DOHH2 (cell line): ENCODE measurements at regions not wholly inside any gene's neighbourhood (a gene's known extent, or its start where the extent isn't known, plus 50 kb on each side); places are given as distances from the start of the nearest gene placed in this dataset.

ENCODE experiments used
- CTCF ChIP-seq: fragments of 200-600 bp; sonication (generic); IDR thresholded peaks from one replicate; pipeline ENCODE4 v1.5.1; 2014; ENCODE audit warnings: antibody characterized with exemption, mild to moderate bottlenecking, low read depth, low read length; ENCODE audit not compliant: poor library complexity, severe bottlenecking
- EZH2phosphoT487 ChIP-seq: fragments of 200-600 bp; sonication (generic); IDR thresholded peaks from 2 replicates; pipeline ENCODE4 v1.6.1; 2017; ENCODE audit warnings: borderline replicate concordance, mild to moderate bottlenecking, antibody characterized with exemption, low read length, moderate library complexity, mixed read lengths

GRCh38 chr1:51048021-51048420 is 54.0 kb upstream of the C1orf185 start:
- TF ChIP-seq CTCF (no peak), EZH2phosphoT487 (no peak)
